Activated B cell treated with CpG ODN at 0.5 μM for 24 hours (primary cell): ENCODE measurements at regions not wholly inside any gene's neighbourhood (a gene's known extent, or its start where the extent isn't known, plus 50 kb on each side); places are given as distances from the start of the nearest gene placed in this dataset.

Source experiments
- ATAC-seq: fragments of 200-7000 bp; cut with Tn5 transposase; one replicate; pipeline ENCODE4 v1.10.0; 2021; ENCODE audit warnings: low read depth, mild to moderate bottlenecking, moderate library complexity
- CTCF ChIA-PET: fragments of 350-600 bp; sonication (Branson Sonifier 250); formaldehyde crosslinking; loops from one replicate; lab custom pipeline; 2021; ENCODE audit warnings: antibody characterized with exemption; lab: Charles Lee
- POLR2A ChIA-PET: fragments of 350-600 bp; sonication (Branson Sonifier 250); formaldehyde crosslinking; loops from one replicate; lab custom pipeline; 2021; ENCODE audit warnings: antibody characterized with exemption; lab: Charles Lee
- DNase-seq: peaks from one replicate; pipeline ENCODE4 v3.0.0; 2022
- H3K27ac Mint-ChIP-seq: one replicate; pipeline ENCODE4 v1.8.0; 2020; ENCODE audit warnings: mixed read lengths
- H3K27me3 Mint-ChIP-seq: one replicate; pipeline ENCODE4 v1.8.0; 2021; ENCODE audit warnings: mixed read lengths
- H3K36me3 Mint-ChIP-seq: one replicate; pipeline ENCODE4 v1.8.0; 2021; ENCODE audit warnings: low read depth, mixed read lengths
- H3K4me1 Mint-ChIP-seq: one replicate; pipeline ENCODE4 v1.8.0; 2021; ENCODE audit warnings: mixed read lengths
- H3K4me3 Mint-ChIP-seq: one replicate; pipeline ENCODE4 v1.8.0; 2020; ENCODE audit warnings: mild to moderate bottlenecking, mixed read lengths
- H3K9me3 Mint-ChIP-seq: one replicate; pipeline ENCODE4 v1.8.0; 2020; ENCODE audit warnings: mixed read lengths
- CTCF ChIP-seq: fragments of 200-600 bp; IDR thresholded peaks from one replicate; pipeline ENCODE4 v1.8.0; 2022; ENCODE audit warnings: antibody characterized with exemption, mild to moderate bottlenecking
- intact Hi-C: fragments of 100-400 bp; cut with micrococcal nuclease; formaldehyde crosslinking; loops from one replicate; pipeline ENCODE4 v1.15.1; 2024

DNA sequence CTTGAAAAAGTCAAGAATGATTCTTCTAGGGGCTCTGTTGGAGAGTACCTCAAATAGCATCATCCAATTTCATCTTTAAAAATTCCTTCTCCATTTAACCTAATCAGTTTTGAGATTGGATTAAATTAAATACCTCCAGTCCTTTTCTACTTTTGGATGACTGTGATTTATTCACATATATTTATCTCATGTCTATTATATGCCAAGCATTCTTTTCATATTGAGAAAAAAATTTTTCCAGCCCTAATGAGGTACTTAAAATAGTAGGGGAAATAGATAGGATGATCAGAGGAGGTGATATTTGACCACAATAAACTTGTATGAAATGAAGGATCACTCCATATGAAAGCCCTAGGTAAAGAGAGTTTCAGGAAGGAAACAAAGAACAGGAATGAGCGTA lies 250.1 kb downstream of the MAT2B start:
- Mint-ChIP-seq H3K4me3 (no peak overlapping the region), H3K27ac (no peak overlapping the region), H3K27me3 (no peaks in the 10 kb centered on the region), H3K36me3 (no peaks in the 10 kb centered on the region), H3K4me1 (peaks cover 29% of the 10 kb centered on the region), H3K9me3 (peaks cover 2% of the 10 kb centered on the region)
- intact Hi-C loops = no loop called here
- ChIA-PET CTCF (no interaction called here), POLR2A (no interaction called here)
- TF ChIP-seq CTCF = no peak
- no peak for DNase-seq
- no peak for ATAC-seq

- intact Hi-C loops = no loop called here
- no peak for TF ChIP-seq CTCF
- Mint-ChIP-seq H3K4me3 (no peak overlapping the region), H3K27ac (no peak overlapping the region), H3K9me3 (no peaks in the 10 kb centered on the region), H3K36me3 (no peaks in the 10 kb centered on the region), H3K27me3 (no peaks in the 10 kb centered on the region), H3K4me1 (peaks cover 29% of the 10 kb centered on the region)
- DNase-seq = no peak
- ChIA-PET POLR2A (no interaction called here), CTCF (no interaction called here)
- ATAC-seq = no peak
Observed at GRCh38 chr5:163756170-163756569, 250.8 kb downstream of the MAT2B start.

- TF ChIP-seq CTCF = no peak
- peaks cover 29% of the 10 kb centered on the region for H3K4me1 Mint-ChIP-seq
- POLR2A ChIA-PET = no interaction called here
- H3K4me3 Mint-ChIP-seq = no peak overlapping the region
- CTCF ChIA-PET = interaction anchor here (1.5 kb wide), 1 partner anchor 61 kb away, joined by 4 read pairs; no protein-coding TSS in a partner anchor
- H3K27me3 Mint-ChIP-seq = no peaks in the 10 kb centered on the region
- H3K9me3 Mint-ChIP-seq = no peaks in the 10 kb centered on the region
- no peak for ATAC-seq
- no peaks in the 10 kb centered on the region for H3K36me3 Mint-ChIP-seq
- DNase-seq = no peak
- H3K27ac Mint-ChIP-seq = no peak overlapping the region
- intact Hi-C loops = no loop called here
Observed at GRCh38 chr5:163757344-163757743, 251.9 kb downstream of the MAT2B start.

- Mint-ChIP-seq H3K9me3 (no peaks in the 10 kb centered on the region), H3K27me3 (peaks cover 3% of the 10 kb centered on the region), H3K36me3 (no peaks in the 10 kb centered on the region), H3K27ac (no peak overlapping the region), H3K4me3 (no peak overlapping the region), H3K4me1 (peaks cover 29% of the 10 kb centered on the region)
- POLR2A ChIA-PET = interaction anchor here (1.6 kb wide), 1 partner anchor 157 kb away, joined by 3 read pairs; no protein-coding TSS in a partner anchor
- TF ChIP-seq CTCF = no peak
- intact Hi-C loops = no loop called here
- no peak for ATAC-seq
- DNase-seq = no peak
- CTCF ChIA-PET = interaction anchor here (1.5 kb wide), 1 partner anchor 62 kb away, joined by 4 read pairs; no protein-coding TSS in a partner anchor
Observed at GRCh38 chr5:163758283-163758711, 252.9 kb downstream of the MAT2B start.

GRCh38 chr5:163759000-163759704 lies 253.7 kb downstream of the MAT2B start:
- peak overlapping the region; percentile 60 for H3K4me3 Mint-ChIP-seq
- H3K27ac Mint-ChIP-seq = no peak overlapping the region
- H3K36me3 Mint-ChIP-seq = no peaks in the 10 kb centered on the region
- ATAC-seq (peak; percentile 28), DNase-seq (no peak)
- ChIA-PET CTCF (interaction anchor here (1.5 kb wide), 1 partner anchor 63 kb away, joined by 4 read pairs; no protein-coding TSS in a partner anchor), POLR2A (interaction anchor here (1.6 kb wide), 1 partner anchor 156 kb away, joined by 3 read pairs; no protein-coding TSS in a partner anchor)
- H3K4me1 Mint-ChIP-seq = peaks cover 29% of the 10 kb centered on the region
- H3K9me3 Mint-ChIP-seq = no peaks in the 10 kb centered on the region
- intact Hi-C loops = no loop called here
- peaks cover 3% of the 10 kb centered on the region for H3K27me3 Mint-ChIP-seq
- TF ChIP-seq CTCF = no peak
